Lower lobe of right lung (tissue), 2 donors: ENCODE measurements at regions not wholly inside any gene's neighbourhood (a gene's known extent, or its start where the extent isn't known, plus 50 kb on each side); places are given as distances from the start of the nearest gene placed in this dataset.
"Not testable (repeated sequence)": the region's sequence is repeated elsewhere in the genome, so short reads cannot be mapped to it uniquely, and the experiment has no call there.

Source experiments
- ATAC-seq, 2 donors: fragments of 200-7000 bp; cut with Tn5 transposase; one replicate each; pipeline ENCODE4 v1.9.1; 2020 to 2022; ENCODE audit warnings: mild to moderate bottlenecking in 2 of 2, moderate library complexity in 2 of 2
- DNase-seq: peaks from one replicate; pipeline ENCODE4 v3.0.0-alpha.2; 2020
- H3K27ac ChIP-seq: fragments of 200-600 bp; one replicate; pipeline ENCODE4 v1.8.0; 2022
- H3K27me3 ChIP-seq: fragments of 200-600 bp; one replicate; pipeline ENCODE4 v1.8.0; 2022; ENCODE audit warnings: low read depth
- H3K36me3 ChIP-seq: fragments of 200-600 bp; one replicate; pipeline ENCODE4 v1.8.0; 2022; ENCODE audit warnings: mild to moderate bottlenecking
- H3K4me1 ChIP-seq: fragments of 200-600 bp; one replicate; pipeline ENCODE4 v1.8.0; 2022
- H3K4me3 ChIP-seq: fragments of 200-600 bp; one replicate; pipeline ENCODE4 v1.8.0; 2022; ENCODE audit warnings: mild to moderate bottlenecking
- H3K9me3 ChIP-seq: fragments of 200-600 bp; one replicate; pipeline ENCODE4 v1.8.0; 2022
- CTCF ChIP-seq: fragments of 200-600 bp; IDR thresholded peaks from one replicate; pipeline ENCODE4 v1.8.0; 2022; ENCODE audit warnings: antibody characterized with exemption, mild to moderate bottlenecking
- intact Hi-C: fragments of 100-400 bp; cut with DNase I; formaldehyde crosslinking; loops from one replicate; pipeline ENCODE4 v1.11.0; 2022
- donor health status: DM: no; HTN: yes; CAD: no; lungs with severe emphysema.

GRCh38 chr13:109989686-109990085, 203.3 kb upstream of the IRS2 start:
- intact Hi-C loops: no loop called here
- Histone ChIP-seq H3K4me1 (no peaks in the 10 kb centered on the region), H3K4me3 (no peak overlapping the region), H3K36me3 (no peaks in the 10 kb centered on the region), H3K27ac (no peak overlapping the region), H3K9me3 (no peaks in the 10 kb centered on the region), H3K27me3 (no peaks in the 10 kb centered on the region)
- no peak for DNase-seq
- no peak for TF ChIP-seq CTCF
- ATAC-seq: no peak

GRCh38 chr13:109989155-109989554, 202.8 kb upstream of the IRS2 start:
- TF ChIP-seq CTCF: no peak
- Histone ChIP-seq H3K4me1 (no peaks in the 10 kb centered on the region), H3K27me3 (no peaks in the 10 kb centered on the region), H3K4me3 (no peak overlapping the region), H3K9me3 (no peaks in the 10 kb centered on the region), H3K36me3 (no peaks in the 10 kb centered on the region), H3K27ac (no peak overlapping the region)
- ATAC-seq (no peak), DNase-seq (no peak)
- intact Hi-C loops: no loop called here

GRCh38 chr13:109986851-109987250, 200.5 kb upstream of the IRS2 start:
- Histone ChIP-seq H3K27me3 (no peaks in the 10 kb centered on the region), H3K27ac (no peak overlapping the region), H3K9me3 (no peaks in the 10 kb centered on the region), H3K4me1 (no peaks in the 10 kb centered on the region), H3K4me3 (no peak overlapping the region), H3K36me3 (no peaks in the 10 kb centered on the region)
- no peak for TF ChIP-seq CTCF
- DNase-seq (no peak), ATAC-seq (no peak)
- intact Hi-C loops: no loop called here

GRCh38 chr13:109985871-109986450, 199.6 kb upstream of the IRS2 start:
- intact Hi-C loops: no loop called here
- ATAC-seq: no peak
- no peak overlapping the region for H3K4me3 ChIP-seq
- no peak for TF ChIP-seq CTCF
- H3K36me3 ChIP-seq: no peaks in the 10 kb centered on the region
- no peak for DNase-seq
- no peak overlapping the region for H3K27ac ChIP-seq
- no peaks in the 10 kb centered on the region for H3K27me3 ChIP-seq
- no peaks in the 10 kb centered on the region for H3K9me3 ChIP-seq
- no peaks in the 10 kb centered on the region for H3K4me1 ChIP-seq

- ATAC-seq: no peak
- intact Hi-C loops: no loop called here
- H3K4me3 ChIP-seq: no peak overlapping the region
- DNase-seq: no peak
- no peaks in the 10 kb centered on the region for H3K9me3 ChIP-seq
- no peaks in the 10 kb centered on the region for H3K4me1 ChIP-seq
- no peak overlapping the region for H3K27ac ChIP-seq
- H3K36me3 ChIP-seq: no peaks in the 10 kb centered on the region
- H3K27me3 ChIP-seq: no peaks in the 10 kb centered on the region
- TF ChIP-seq CTCF: no peak
Observed at GRCh38 chr13:109983447-109983846, 197.1 kb upstream of the IRS2 start.

- TF ChIP-seq CTCF: no peak
- Histone ChIP-seq H3K27ac (no peak overlapping the region), H3K4me3 (no peak overlapping the region), H3K9me3 (no peaks in the 10 kb centered on the region), H3K4me1 (no peaks in the 10 kb centered on the region), H3K27me3 (no peaks in the 10 kb centered on the region), H3K36me3 (no peaks in the 10 kb centered on the region)
- DNase-seq (no peak), ATAC-seq (no peak)
- intact Hi-C loops: no loop called here
Observed at GRCh38 chr13:109981000-109981399, 194.6 kb upstream of the IRS2 start.

- ATAC-seq, H3K4me3 ChIP-seq, H3K36me3 ChIP-seq, intact Hi-C loops, H3K27me3 ChIP-seq, H3K4me1 ChIP-seq, H3K9me3 ChIP-seq, H3K27ac ChIP-seq, DNase-seq: not testable (repeated sequence)
Observed at GRCh38 chr13:109979676-109980075, 193.3 kb upstream of the IRS2 start.
